EL (cell line): ENCODE measurements at regions not wholly inside any gene's neighbourhood (a gene's known extent, or its start where the extent isn't known, plus 50 kb on each side); places are given as distances from the start of the nearest gene placed in this dataset.
"Not testable (repeated sequence)": the region's sequence is repeated elsewhere in the genome, so short reads cannot be mapped to it uniquely, and the experiment has no call there.

ENCODE experiments used
- DNase-seq: peaks from one replicate; pipeline ENCODE4 v3.0.0-alpha.2; 2016

DNA sequence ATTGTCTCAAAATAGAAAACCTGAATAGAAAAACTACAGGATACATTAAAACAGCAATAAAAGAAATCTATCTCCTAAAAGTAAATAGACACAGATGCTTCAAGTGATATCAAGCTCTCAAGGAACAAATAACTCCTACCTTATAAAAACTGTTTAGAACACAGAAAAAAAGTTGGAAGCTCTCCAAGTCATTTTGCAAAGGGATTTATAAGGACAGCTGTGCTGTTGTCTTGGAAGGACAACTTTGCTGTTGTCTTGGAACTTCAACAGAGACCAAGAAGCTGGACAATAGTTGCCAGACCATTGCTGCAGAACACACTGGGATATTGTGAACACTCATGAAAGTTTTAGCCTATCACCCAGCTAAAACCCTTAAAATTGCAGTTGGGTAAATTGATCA lies 780.7 kb downstream of the FLRT2 start:
- no peak for DNase-seq

DNA sequence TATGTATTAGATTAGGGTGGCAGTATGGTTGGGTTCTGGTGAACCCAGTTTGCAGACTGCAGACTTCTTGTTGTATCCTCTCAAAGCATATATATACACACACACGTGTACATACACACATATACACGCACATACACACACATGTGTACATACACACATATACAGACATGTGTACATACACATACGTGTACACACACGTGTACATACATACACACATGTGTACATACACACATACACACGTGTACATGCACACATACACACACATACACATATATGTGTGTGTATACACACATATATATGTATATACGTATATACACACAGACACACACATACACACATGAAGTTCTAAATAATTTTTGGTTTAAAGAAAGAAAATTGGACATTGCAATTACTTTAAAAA lies 780.2 kb downstream of the FLRT2 start:
- no peak for DNase-seq

DNA sequence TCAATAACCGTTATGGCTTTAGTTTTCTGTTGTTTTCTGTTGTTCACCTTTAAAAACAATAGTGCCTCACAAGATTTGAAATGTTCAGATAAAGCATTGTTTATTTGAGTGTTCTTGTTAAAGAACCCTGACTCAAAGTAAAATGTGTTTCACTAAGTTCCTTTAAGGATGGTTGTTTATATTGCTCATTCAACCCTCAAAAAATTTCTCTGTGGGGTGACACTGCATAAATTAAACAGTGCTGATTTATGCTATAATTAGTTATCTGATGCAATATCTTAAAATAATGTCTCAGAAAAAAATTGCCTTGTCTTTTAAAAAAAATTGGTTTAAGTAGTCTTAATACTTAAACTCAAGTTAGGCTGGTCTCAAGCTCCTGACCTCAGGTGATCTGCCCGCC lies 775.1 kb downstream of the FLRT2 start:
- DNase-seq: no peak

DNA sequence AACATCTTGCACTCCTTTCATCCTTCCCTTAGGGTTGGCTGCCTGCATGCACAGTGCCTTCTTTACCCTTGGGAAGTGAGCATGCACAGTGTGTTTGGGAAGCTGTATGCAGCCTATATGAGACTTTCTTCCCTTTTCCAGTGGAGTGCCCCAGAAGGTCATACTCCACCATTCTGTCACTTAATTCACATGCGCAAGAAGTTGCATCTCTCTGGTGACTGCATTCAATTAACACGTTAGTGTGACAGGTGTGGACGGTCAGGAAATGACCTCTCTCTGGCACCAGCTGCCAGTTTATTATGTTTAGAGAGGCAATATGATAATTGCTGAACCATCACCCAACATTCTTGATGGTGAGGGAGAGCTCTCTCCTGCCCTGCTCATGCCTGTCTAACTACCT lies 770.0 kb downstream of the FLRT2 start:
- no peak for DNase-seq

DNA sequence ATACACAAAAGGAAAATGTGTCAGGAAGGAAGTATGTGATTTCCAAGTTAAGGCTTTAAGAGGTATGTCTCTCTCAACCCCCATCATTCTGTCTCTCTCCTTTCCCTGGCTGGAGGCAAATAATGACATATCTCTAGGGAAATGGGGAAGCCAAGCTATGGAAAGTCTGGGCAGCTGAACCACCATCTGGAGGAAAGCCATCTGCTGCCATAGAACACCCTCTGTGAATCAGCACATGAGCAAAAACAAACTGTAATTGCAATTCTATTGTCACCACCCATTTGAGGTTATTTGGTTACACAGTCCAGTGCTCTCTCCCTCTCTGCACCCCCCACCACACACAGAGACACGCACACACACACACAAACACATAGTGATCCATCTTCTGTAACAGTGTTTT lies 766.2 kb downstream of the FLRT2 start:
- DNase-seq: peak; percentile 62

DNA sequence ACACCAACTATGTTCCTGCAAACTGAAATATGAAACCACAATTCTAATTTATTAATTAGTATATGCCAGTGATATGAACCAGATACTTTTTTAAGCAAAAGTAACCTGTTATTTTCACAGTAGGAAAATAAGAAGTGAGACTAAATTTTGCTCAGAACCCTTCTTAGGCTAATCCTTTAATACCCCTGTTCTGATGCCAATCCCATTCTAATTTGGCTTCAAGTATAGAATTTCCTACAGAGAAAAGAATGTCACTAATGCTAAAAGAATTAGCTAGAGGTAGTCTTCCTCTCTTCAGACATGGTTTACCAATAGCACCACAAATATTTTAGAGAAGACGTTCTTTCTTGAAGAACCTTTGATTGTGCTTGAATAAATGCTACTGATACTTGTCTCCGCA lies 758.4 kb downstream of the FLRT2 start:
- no peak for DNase-seq

DNA sequence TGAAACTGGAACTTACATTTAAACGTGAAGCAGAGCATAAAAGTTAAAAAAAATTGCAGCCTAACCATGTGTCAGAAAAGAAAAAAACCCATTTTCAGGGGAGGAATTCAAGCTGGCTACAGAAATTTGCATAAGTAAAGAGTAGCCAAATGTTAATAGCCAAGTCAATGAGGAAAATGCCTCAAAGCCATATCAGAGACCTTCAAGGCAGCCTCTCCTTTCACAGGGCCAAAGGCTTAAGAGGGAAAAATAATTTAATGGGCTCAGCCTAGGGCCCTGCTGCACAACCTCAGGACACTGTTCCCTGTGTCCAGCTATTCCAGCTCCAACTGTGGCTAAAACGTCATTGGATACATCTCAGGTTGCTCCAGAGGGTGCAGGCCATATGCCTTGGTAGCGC lies 749.5 kb downstream of the FLRT2 start:
- DNase-seq: no peak

DNA sequence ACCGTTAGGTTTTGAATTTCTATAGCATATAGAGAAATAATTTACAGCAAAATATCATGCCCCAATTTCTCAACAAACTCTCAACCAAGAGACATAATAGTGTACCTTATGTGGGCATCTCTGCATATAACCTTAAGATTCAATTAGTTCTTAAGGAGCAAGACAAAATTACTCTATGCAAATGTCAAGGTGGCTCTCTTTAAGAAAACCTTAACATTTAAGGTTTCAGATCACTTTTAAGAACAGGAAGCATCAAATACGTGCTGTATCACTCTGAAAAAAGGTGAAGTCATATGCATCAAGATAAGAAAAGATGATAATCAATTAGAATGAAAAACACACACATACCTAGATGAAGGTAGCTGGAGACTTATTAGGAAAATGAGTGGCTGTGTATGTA lies 728.0 kb downstream of the FLRT2 start:
- no peak for DNase-seq

DNA sequence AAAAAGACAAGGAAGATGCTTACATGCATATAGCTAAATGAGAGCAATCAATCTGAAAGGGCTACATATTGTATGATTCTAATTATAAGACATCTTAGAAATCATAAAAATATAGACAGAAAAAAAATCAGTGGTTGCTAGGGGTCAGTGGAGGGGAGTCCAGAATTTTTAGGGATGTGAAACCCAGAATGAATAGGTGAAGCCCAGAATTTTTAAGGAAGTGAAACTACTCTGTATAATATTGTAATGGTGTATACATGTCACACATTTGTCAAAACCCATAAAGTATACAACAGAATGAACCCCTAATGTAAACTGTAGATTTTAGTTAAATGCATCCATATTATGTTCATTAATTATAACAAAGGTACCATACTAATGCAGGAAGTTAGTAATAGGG lies 713.2 kb downstream of the FLRT2 start:
- DNase-seq: no peak

DNA sequence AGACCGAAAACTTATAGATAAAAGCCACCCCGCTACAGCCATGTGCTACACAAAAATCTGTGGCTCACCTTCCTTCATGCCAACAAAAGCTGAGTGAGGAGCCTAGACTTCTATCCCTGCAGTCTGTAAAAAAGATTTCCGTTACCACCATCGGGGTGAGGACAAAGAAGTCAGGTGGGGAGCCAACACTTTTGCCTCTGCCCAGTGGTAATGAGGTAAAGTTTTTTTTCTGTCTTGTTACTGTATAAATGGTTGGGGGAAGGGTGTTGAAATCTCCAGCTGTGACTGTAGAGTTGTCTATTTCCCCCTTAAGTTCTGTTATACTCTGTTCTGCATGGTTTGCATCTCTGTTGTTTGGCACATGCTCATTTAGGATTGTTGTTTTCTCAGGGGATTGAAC lies 707.8 kb downstream of the FLRT2 start:
- no peak for DNase-seq

DNA sequence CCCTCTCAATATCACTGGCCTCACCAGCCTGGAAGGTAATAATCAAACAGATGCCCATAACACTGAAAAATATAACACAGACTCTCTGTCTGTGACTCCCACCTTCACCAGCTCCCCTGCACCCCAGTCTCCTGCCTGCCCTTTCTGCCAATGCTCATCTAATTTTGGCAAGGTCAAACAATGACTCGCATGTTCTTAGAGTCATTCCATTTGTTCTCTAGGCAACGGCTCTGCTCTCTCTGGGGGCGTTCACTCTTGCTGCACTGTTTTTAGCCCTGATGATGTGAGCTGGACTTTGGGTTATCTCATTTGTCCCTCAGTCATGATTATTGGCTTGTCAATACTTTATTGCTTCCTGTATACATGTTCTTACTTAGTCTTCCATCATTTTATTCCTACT lies 691.8 kb downstream of the FLRT2 start:
- DNase-seq: peak; percentile 28

DNA sequence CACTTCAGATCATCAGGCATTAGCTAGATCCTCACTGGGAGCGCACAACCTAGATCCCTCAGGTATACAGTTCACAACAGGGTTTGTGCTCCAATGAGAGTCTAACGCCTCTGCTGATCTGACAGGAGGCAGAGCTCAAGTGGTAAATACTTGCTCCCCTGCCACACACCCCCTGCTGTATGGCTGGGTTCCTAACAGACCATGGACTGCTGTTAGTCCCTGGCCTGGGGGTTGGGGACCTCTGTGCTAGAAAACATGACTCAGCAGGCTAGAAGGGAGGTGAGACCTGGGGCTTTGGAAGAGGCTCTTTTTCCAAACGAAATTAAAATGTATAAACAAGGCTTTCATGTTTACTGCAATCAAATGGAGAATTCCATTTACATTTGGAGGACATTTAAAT lies 691.1 kb downstream of the FLRT2 start:
- DNase-seq: peak; percentile 4

DNA sequence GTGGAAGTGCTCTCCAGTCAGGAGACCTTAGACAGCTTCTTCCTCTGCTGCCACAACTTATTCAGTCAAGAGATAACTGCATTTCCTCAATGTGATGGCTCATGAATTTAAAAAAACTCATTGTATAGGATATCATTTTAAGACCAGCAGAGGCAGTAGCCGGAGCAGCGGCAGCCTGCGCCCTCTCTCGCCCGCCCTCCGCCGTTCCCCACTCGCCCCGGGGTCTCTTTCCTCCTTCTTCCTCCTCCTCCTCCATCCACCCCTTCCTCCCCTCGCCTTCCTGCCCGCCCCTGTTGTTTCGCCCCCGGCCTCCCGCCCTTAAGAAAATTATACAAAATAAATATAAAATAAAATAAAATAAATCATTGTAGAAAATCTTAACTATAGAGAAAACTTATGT lies 687.6 kb downstream of the FLRT2 start:
- no peak for DNase-seq

DNA sequence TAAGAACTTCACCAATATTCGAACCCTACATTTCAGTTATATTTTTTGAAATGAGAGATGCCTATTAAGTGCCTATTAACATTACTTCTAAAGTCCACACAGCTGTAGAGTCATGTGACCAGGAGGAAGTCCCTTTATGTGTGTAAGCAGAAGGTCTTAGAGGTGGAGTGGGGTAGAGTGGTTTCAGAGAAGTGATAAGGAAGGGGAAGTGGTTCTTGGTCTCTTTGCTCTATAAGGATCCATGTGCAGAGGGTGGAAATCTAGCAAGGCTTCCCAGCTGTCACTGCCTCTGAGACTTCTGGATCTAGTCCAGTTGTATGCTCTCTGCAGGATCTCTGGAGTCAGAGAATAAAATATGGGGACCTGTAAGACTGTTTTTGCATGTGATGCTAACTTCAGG lies 673.9 kb downstream of the FLRT2 start:
- DNase-seq: no peak

DNA sequence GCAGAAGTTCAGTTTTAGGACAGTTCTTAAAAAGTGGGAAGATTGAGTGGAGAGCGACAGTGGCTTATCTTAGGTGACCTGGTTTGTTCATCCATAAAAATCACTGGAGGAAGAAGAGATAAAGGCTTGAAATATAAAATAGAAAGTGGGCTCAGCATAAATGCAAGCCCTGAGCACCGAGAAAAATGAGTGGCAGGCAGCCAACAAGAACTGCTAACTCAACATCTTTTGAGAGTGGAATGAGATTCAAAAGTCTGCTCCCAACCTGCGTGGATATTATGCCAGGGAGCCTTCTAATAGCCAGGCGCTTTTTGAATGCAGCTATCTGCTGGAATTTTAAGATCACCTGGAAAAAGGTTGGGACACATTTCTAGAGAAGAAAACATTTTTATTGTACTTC lies 666.5 kb downstream of the FLRT2 start:
- no peak for DNase-seq

DNA sequence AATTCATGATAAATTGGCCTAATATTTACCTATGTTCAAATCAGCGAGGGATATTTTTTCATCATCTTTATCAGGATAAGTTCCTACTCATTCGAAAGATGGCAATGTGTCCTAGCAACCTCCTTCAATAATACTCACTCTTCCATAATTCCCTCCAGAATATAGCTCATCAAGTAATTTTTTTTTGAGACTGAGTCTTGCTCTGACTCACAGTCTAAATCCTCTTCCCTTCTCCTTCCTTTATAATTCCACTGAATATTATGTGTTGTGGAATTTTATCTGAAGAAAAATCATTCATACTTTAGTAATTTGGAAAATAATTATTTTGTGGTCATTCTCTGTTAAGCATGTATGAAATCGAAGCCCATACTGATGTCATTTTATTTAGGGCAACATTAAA lies 663.8 kb downstream of the FLRT2 start:
- no peak for DNase-seq

DNA sequence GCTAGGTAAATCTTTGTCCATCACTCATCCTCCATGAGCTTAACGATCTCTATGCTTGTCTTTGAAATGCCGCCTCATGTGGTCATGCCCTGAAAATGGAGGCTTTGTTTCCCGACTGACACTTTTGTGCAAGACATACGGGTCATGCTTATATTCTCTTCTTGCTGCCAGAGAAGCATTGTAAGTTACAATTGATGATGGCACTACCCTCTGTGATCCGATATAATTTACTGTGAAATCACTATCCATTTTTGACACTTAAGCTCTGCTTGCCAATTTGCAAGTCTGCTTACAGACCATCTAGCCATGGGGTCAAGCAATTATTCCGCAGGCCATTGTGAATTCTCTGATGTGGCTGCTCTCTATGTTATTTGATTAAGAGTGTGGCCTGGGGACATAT lies 650.0 kb downstream of the FLRT2 start:
- DNase-seq: no peak

DNA sequence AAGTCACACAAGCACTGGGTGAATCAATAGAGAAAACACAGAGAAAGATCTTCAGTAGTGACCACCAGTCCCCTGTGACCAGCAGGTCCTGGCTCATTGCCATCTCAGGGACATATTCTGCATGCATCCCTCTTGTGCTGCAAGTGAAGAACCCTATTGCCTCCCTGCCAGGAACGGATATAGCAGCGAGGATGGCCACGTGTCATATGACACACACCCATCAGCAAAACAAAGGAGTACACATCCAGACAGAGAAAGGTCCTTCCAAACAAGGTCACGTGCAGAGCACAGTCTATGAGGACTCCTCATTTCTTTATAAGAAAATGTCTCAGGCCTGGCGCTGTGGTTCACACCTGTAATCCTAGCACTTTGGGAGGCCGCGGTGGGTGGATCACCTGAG lies 638.4 kb downstream of the FLRT2 start:
- no peak for DNase-seq

DNA sequence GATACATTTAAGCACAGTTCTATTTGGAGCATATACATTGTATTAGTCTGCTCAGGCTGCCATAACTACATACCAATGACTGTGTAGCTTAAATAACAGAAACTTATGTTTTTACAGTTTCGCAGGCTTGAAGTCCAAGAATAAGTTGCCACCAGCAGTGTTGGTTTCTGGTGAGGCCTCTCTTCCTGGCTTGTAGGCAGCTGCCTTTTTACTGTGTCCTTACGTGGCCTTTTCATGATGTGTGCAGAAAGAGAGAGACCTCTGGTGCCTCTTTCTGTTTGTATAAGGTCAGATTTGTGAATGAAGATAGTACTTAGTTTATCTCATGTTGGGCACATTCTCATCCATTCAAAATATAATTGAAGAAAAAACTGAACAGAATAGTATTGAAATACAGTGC lies 636.6 kb downstream of the FLRT2 start:
- DNase-seq: no peak

DNA sequence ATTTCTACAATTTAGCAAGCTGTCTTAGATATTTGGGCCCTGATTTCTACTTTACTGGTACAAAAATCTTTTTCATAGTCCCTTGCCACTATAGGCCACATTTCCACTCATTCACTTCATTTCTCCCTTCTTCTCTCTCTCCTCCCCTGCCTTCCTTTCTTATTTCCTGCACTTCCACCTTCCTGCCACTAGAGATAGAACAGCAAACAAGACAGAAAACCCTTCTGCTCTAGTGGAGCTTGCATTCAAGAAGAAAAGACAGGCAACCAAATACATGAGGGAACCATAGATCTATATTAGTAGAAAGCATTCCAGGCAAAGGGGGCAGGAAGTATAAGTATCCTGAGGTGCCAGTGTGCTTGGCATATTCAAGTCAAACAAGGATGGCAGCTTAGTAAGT lies 623.5 kb downstream of the FLRT2 start:
- no peak for DNase-seq

DNA sequence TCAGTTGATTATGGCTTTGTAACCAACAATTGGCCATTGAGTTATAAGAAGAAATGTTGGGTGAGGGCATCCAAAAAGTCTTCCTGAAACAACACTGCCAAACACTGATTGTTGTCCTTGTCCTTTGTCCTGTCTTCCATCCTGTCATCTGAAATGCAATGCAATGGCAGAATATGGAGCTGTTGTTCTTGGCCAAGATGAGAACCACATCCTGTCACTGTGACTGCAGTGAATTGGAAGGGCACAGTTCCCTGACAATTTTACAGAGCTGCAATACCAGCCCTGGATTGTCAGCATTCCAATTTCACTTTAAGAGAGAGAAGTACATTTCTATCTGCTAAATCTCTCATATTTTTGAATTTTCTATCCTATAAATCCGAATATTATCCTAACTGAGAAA lies 613.3 kb downstream of the FLRT2 start:
- no peak for DNase-seq

DNA sequence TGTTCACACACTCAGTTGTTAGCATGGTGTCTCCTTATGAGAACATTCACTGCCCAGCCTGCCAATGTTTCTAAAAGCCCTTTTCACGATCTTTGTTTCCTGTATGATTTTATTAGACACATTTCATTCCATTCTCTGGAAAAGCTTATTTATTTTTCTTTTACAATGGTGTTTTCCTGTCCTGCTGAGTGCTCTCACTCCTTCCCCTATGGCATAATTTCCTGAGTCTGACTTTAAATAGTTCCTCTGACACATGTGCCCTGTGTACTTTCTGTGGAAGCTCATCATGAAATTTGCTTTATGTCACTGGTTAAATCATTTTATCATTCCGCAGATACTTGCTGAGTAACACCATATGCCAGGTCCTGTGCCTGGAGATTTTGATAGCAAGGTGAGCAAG lies 612.0 kb downstream of the FLRT2 start:
- no peak for DNase-seq

DNA sequence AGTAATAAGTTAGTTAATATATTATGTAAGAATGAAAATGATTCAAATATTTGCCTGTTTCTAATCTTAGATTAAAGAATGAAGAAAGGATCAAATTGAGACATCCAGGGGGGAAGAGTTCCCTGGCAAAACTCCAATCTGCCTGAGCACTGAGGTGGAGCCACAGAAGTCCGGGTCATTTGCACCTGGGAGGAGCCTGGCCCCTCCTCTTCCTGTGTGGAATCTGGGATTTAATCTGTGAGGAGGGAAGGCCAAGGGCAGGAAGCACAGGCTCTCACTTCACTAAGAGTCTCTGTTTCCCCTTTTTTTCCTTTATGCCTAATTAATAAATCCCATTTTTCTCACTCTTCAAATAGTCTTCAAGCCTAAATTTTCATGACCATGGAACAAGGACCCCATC lies 599.5 kb downstream of the FLRT2 start:
- DNase-seq: no peak

DNA sequence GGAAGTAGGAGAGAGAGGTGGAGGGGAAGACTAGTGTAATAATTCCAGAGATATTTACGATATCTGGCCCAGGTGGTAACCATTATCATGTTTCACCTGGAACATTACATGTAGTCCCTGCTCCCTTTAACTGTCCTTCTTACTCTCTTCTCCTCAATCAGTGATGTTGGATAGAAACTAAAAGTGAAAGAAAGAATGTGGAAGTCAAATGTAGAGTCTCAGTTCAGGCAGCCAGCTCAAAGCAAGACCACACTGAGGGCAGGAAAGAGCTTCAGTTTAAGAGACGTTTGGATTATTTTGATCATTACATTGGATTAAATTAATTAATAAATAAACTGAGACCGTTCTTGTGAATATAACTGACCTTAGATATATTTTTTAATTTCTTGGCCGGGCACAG lies 594.4 kb downstream of the FLRT2 start:
- no peak for DNase-seq

DNA sequence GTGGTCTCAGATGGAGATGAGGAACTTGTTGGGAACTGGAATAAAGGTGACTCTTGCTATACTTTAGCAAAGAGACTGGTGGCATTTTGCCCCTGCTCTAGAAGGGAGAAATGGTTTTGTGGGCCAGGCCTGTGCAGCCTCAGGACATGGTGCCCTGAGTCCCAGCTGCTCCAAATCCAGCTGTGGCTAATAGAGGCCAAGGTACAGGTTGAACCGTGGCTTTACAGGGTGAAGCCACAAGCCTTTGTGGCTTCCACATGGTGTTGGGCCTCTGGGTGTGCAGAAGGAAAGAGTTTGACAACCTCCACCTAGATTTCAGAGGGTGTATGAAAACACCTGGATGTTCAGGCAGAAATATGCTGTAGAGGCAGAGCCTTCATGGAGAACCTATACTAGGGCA lies 586.0 kb downstream of the FLRT2 start:
- no peak for DNase-seq

DNA sequence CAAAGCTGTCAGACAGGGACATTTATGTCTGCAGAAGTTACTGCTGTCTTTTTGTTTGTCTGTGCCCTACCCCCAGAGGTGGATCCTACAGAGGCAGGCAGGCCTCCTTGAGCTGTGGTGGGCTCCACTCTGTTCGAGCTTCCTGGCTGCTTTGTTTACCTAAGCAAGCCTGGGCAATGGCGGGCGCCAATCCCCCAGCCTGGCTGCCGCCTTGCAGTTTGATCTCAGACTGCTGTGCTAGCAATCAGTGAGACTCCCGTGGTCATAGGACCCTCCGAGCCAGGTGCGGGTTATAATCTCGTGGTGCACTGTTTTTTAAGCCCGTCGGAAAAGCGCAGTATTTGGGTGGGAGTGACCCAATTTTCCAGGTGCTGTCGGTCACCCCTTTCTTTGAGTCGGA lies 580.9 kb downstream of the FLRT2 start:
- not testable (repeated sequence) for DNase-seq
